Right atrium auricular region (tissue), 2 donors: ENCODE measurements at regions not wholly inside any gene's neighbourhood (a gene's known extent, or its start where the extent isn't known, plus 50 kb on each side); places are given as distances from the start of the nearest gene placed in this dataset.

Source experiments
- DNase-seq: peaks from one replicate; pipeline ENCODE4 v3.0.0-alpha.2; 2019; ENCODE audit warnings: low spot score
- H3K27ac ChIP-seq, 2 donors: fragments of 200-600 bp; sonication (generic); 1 replicate in 1 of 2; 2 replicates in 1 of 2; pipeline ENCODE4 v1.5.1; 2016 to 2019
- H3K27me3 ChIP-seq, 2 donors: fragments of 200-600 bp; sonication (generic); one replicate each; pipeline versions ENCODE4 v1.5.1 to v1.6.0; 2017 to 2019
- H3K36me3 ChIP-seq: fragments of 200-600 bp; sonication (generic); one replicate; pipeline ENCODE4 v1.5.1; 2016
- H3K4me1 ChIP-seq, 2 donors: fragments of 200-600 bp; sonication (generic); one replicate each; pipeline versions ENCODE4 v1.5.1 to v1.6.0; 2017 to 2019
- H3K4me3 ChIP-seq, 2 donors: fragments of 200-600 bp; sonication (generic); 1 replicate in 1 of 2; 2 replicates in 1 of 2; pipeline ENCODE4 v1.5.1; 2017 to 2019; ENCODE audit warnings: mild to moderate bottlenecking in 1 of 2, moderate library complexity in 1 of 2
- H3K9me3 ChIP-seq, 2 donors: fragments of 200-600 bp; sonication (generic); one replicate each; pipeline ENCODE4 v1.5.1; 2019
- TF ChIP-seq, protein P1 (sequence below), 2 donors: fragments of 200-600 bp; sonication (generic); IDR thresholded peaks; one replicate each; pipeline ENCODE4 v1.5.1; 2019; ENCODE audit warnings: antibody characterized with exemption in 2 of 2

DNA sequence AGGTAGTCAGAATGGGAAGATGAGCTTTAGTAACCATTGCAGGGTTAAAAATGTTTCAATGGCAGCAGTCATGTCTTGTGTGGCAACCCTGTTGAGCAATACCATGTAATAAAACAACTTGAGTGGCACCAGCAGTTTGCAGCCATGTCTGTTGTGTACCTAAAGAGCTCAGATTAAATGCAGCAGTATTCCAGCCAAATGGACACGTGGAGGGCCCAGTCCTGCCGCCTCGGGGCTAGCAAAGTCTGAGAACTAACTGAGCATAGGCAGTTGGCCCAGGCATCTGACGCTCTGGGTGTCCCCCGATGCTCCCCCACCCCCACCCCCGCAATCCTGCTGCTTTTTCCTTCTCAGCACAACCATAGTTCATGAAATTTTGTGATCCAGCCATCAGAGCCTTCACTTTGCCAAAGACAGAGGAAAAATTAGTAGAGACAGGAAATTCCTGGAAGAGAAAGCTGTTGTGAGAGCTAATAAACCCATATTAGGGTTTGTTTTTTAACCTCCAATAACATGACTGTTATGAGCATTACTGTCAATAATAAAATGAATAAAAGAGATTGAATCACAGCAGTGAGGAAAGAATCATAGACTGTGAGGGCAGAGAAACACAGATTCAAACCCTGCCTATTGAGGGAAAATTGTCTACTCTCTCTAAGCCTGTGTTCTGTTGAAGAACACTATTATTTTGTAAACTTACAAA lies 220.6 kb upstream of the RHOBTB1 start:
- TF ChIP-seq, protein P1, sequence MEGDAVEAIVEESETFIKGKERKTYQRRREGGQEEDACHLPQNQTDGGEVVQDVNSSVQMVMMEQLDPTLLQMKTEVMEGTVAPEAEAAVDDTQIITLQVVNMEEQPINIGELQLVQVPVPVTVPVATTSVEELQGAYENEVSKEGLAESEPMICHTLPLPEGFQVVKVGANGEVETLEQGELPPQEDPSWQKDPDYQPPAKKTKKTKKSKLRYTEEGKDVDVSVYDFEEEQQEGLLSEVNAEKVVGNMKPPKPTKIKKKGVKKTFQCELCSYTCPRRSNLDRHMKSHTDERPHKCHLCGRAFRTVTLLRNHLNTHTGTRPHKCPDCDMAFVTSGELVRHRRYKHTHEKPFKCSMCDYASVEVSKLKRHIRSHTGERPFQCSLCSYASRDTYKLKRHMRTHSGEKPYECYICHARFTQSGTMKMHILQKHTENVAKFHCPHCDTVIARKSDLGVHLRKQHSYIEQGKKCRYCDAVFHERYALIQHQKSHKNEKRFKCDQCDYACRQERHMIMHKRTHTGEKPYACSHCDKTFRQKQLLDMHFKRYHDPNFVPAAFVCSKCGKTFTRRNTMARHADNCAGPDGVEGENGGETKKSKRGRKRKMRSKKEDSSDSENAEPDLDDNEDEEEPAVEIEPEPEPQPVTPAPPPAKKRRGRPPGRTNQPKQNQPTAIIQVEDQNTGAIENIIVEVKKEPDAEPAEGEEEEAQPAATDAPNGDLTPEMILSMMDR (IDR thresholded peaks at IDR 0.05) = no peak
- H3K27me3 ChIP-seq = no peaks in the 10 kb centered on the region
- H3K4me3 ChIP-seq = no peak overlapping the region
- peak overlapping the region in 1 of 2 donors; percentile 2 for H3K27ac ChIP-seq
- no peaks in the 10 kb centered on the region for H3K4me1 ChIP-seq
- no peak for DNase-seq
- H3K9me3 ChIP-seq = peaks cover 6 to 14% of the 10 kb centered on the region in 2 donors
- no peaks in the 10 kb centered on the region for H3K36me3 ChIP-seq

DNA sequence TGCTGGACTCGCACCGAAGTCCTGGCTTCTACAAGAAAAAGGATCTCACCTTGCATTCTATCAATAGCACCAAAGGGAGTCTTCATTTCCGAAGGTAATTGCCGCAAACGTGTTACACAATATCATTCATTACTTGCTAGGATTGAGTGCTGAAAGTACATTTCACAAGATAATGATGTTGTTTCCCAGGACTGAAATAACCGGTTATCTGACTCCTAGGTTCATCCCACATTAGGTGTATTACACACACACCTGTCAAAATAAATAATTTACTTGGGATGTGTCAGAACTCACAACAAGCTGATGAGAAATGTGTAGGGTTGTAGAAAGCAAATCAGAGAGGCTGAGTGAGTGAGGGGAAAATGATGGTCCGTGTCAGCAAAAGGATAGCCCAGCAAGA lies 219.4 kb upstream of the RHOBTB1 start:
- H3K36me3 ChIP-seq = no peaks in the 10 kb centered on the region
- no peaks in the 10 kb centered on the region for H3K27me3 ChIP-seq
- no peak for DNase-seq
- H3K4me3 ChIP-seq = no peak overlapping the region
- peaks cover 3 to 14% of the 10 kb centered on the region in 2 donors for H3K9me3 ChIP-seq
- H3K27ac ChIP-seq = no peak overlapping the region
- TF ChIP-seq, protein P1 (IDR thresholded peaks at IDR 0.05) = no peak
- H3K4me1 ChIP-seq = no peaks in the 10 kb centered on the region

DNA sequence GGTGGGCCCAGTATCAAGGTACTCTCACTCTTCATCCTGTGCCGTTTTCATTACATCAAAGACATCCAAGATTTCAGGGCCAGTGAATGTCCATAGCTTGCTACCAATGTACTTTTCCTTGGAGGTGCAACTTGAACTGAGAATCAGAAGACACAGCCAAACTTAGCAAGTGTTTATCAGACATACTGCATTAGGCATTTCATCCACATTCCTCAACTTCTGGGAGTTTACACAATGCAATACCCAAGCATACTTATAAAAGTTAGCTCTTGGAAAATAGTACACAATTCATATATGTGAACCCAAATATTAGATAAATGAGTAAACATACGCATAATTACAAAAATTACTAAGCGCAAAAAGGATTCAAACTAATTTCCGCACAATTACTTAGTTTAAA lies 216.3 kb upstream of the RHOBTB1 start:
- Histone ChIP-seq H3K36me3 (no peaks in the 10 kb centered on the region), H3K4me3 (no peak overlapping the region), H3K4me1 (no peaks in the 10 kb centered on the region), H3K27me3 (no peaks in the 10 kb centered on the region), H3K9me3 (no peaks in the 10 kb centered on the region), H3K27ac (no peak overlapping the region)
- no peak for DNase-seq
- TF ChIP-seq, protein P1 (IDR thresholded peaks at IDR 0.05) = no peak

DNA sequence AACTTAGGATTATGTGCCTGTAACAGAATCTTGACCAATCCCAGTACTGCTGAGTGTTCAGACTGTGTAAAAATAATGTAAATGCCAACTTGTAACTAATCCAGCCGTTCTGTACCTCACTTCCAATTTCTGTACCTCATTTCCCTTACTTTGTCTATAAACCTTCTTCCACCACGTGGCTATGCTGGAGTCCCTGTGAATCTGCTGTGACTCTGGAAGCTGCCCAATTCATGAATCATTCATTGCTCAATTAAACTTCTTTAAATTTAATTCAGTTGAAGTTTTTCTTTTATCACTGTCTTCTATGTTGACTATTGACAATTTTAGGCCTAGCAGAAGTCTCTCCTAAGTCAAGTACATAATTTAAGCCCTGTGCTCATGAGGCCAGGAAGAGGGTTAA lies 215.3 kb upstream of the RHOBTB1 start:
- TF ChIP-seq, protein P1 (IDR thresholded peaks at IDR 0.05) = no peak
- Histone ChIP-seq H3K36me3 (no peaks in the 10 kb centered on the region), H3K9me3 (no peaks in the 10 kb centered on the region), H3K4me1 (no peaks in the 10 kb centered on the region), H3K27me3 (no peaks in the 10 kb centered on the region), H3K27ac (no peak overlapping the region), H3K4me3 (no peak overlapping the region)
- no peak for DNase-seq

DNA sequence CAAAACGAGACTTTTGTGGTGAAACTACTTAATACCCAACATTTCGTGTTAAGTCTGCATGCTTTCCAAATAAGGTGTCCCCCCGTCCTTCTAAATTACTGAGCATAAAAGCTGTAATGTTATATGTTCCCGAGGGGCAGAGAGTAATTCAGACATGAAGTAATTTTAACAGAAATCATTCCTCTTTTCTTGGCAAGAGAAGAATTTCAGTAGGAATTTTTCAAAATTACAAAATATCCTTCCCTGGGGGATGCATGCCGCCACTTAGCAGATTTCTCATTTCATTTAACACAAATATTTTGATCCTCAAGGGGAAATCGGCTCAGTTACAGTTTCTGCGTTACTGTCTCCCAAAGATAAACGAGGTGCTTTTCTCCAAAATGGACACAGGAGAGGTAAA lies 213.2 kb upstream of the RHOBTB1 start:
- Histone ChIP-seq H3K4me3 (no peak overlapping the region), H3K27ac (no peak overlapping the region), H3K27me3 (no peaks in the 10 kb centered on the region), H3K36me3 (no peaks in the 10 kb centered on the region), H3K4me1 (no peaks in the 10 kb centered on the region), H3K9me3 (no peaks in the 10 kb centered on the region)
- TF ChIP-seq, protein P1 (IDR thresholded peaks at IDR 0.05) = no peak
- DNase-seq = no peak

DNA sequence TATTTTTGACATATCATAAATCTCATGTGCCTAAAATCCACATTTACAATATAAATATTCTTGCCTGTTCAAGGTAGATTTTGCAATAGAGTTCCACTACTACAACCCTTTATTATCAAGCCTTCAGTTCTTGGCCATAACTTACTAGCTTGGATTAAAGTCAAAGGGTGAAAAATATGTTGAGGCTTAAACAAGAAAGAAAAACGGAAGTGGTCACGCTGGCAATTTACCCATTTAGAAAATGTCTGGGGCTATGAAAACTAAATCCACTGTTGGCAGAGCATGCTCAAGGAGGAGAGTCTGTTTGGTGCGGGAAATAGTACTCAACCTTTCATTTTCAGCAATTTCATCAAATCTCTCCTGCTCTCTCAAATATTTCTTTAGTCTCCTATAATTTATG lies 209.8 kb upstream of the RHOBTB1 start:
- no peaks in the 10 kb centered on the region for H3K9me3 ChIP-seq
- TF ChIP-seq, protein P1 (IDR thresholded peaks at IDR 0.05) = no peak
- H3K27me3 ChIP-seq = no peaks in the 10 kb centered on the region
- H3K27ac ChIP-seq = no peak overlapping the region
- no peak for DNase-seq
- no peak overlapping the region for H3K4me3 ChIP-seq
- H3K4me1 ChIP-seq = no peaks in the 10 kb centered on the region
- H3K36me3 ChIP-seq = no peaks in the 10 kb centered on the region
